ENCODE measurements at regions not wholly inside any gene's neighbourhood (a gene's known extent, or its start where the extent isn't known, plus 50 kb on each side); places are given as distances from the start of the nearest gene placed in this dataset.
A peak's percentile ranks its signal among the peaks of the same experiment; 100 is the strongest.
"Not testable (repeated sequence)": the region's sequence is repeated elsewhere in the genome, so short reads cannot be mapped to it uniquely, and the experiment has no call there.

GRCh38 chr2:212858496-212858895 lies 292.9 kb downstream of the IKZF2 start:
- DNase-seq, result no peak

- no peak for DNase-seq
Observed at GRCh38 chr2:212854771-212855170, 296.6 kb downstream of the IKZF2 start.

GRCh38 chr2:212854116-212854515 lies 297.3 kb downstream of the IKZF2 start:
- no peak for DNase-seq

GRCh38 chr2:212845941-212846340 lies 305.5 kb downstream of the IKZF2 start:
- DNase-seq, result no peak

GRCh38 chr2:212843409-212844199 lies 305.0 kb upstream of the ERBB4 start:
- no peak for DNase-seq

- DNase-seq, result no peak
Observed at GRCh38 chr2:212842544-212843185, 304.1 kb upstream of the ERBB4 start.

- no peak for DNase-seq
Observed at GRCh38 chr2:212841460-212841859, 302.9 kb upstream of the ERBB4 start.

GRCh38 chr2:212832211-212833195 lies 293.9 kb upstream of the ERBB4 start:
- no peak for DNase-seq

GRCh38 chr2:212831671-212832199 lies 293.1 kb upstream of the ERBB4 start:
- no peak for DNase-seq

- no peak for DNase-seq
Observed at GRCh38 chr2:212816267-212816666, 277.7 kb upstream of the ERBB4 start.

- no peak for DNase-seq
Observed at GRCh38 chr2:212815453-212815852, 276.9 kb upstream of the ERBB4 start.

- DNase-seq, result peak; percentile 45
Observed at GRCh38 chr2:212814941-212815340, 276.3 kb upstream of the ERBB4 start.

GRCh38 chr2:212811921-212812320 lies 273.3 kb upstream of the ERBB4 start:
- DNase-seq, result no peak

- no peak for DNase-seq
Observed at GRCh38 chr2:212811036-212811805, 272.6 kb upstream of the ERBB4 start.

- DNase-seq, result no peak
Observed at GRCh38 chr2:212797484-212798205, 259.0 kb upstream of the ERBB4 start.

GRCh38 chr2:212794471-212794870 lies 255.9 kb upstream of the ERBB4 start:
- DNase-seq, result peak; percentile 7

GRCh38 chr2:212791569-212791968 lies 253.0 kb upstream of the ERBB4 start:
- no peak for DNase-seq

GRCh38 chr2:212786088-212786487 lies 247.5 kb upstream of the ERBB4 start:
- not testable (repeated sequence) for DNase-seq

- peak; percentile 44 for DNase-seq
Observed at GRCh38 chr2:212777020-212777491, 238.5 kb upstream of the ERBB4 start.

- no peak for DNase-seq
Observed at GRCh38 chr2:212773808-212774339, 235.3 kb upstream of the ERBB4 start.

- DNase-seq, result no peak
Observed at GRCh38 chr2:212770240-212770639, 231.6 kb upstream of the ERBB4 start.
